Lower leg skin (tissue), 3 donors: ENCODE measurements at regions not wholly inside any gene's neighbourhood (a gene's known extent, or its start where the extent isn't known, plus 50 kb on each side); places are given as distances from the start of the nearest gene placed in this dataset.

Experiments
- CTCF ChIP-seq, 3 donors: fragments of 450-650 bp; IDR thresholded peaks; one replicate each; pipeline ENCODE4 v1.5.1; 2016; ENCODE audit warnings: antibody characterized with exemption in 3 of 3, mild to moderate bottlenecking in 3 of 3, moderate library complexity in 2 of 3
- POLR2A ChIP-seq, 2 donors: fragments of 450-650 bp; IDR thresholded peaks; one replicate each; pipeline ENCODE4 v1.6.1; 2016 to 2017; ENCODE audit warnings: antibody characterized with exemption in 2 of 2, mild to moderate bottlenecking in 1 of 2, moderate library complexity in 1 of 2

- TF ChIP-seq POLR2A (IDR thresholded peaks at IDR 0.05) (no peak), CTCF (IDR thresholded peaks at IDR 0.05) (no peak)
These were observed 243.3 kb downstream of the TSN start for GRCh38 chr2:121998751-121999150.
